T-cell (primary cell): ENCODE measurements at regions not wholly inside any gene's neighbourhood (a gene's known extent, or its start where the extent isn't known, plus 50 kb on each side); places are given as distances from the start of the nearest gene placed in this dataset.

Source experiments
- ATAC-seq, 4 experiments: fragments of 200-7000 bp in 3 of 4; fragments of 150-1000 bp in 1 of 4; cut with Tn5 transposase; replicated peaks in 1 of 4; 1 replicate in 3 of 4; 2 replicates in 1 of 4; pipeline ENCODE4 v1.10.0; 2021; ENCODE audit warnings: moderate library complexity in 3 of 4, mild to moderate bottlenecking in 2 of 4, moderate number of reproducible peaks in 1 of 4
- CTCF ChIA-PET, 2 donors: fragments of 300-600 bp; sonication (Branson Sonifier 250); formaldehyde crosslinking; loops; one replicate each; lab custom pipeline; 2022; ENCODE audit warnings: antibody characterized with exemption in 2 of 2; lab: Charles Lee
- POLR2A ChIA-PET, 2 donors: fragments of 300-600 bp; sonication (Branson Sonifier 250); formaldehyde crosslinking; loops; one replicate each; lab custom pipeline; 2022; ENCODE audit warnings: antibody characterized with exemption in 2 of 2; lab: Charles Lee
- DNase-seq, 35 experiments: peaks; one replicate each; pipeline versions ENCODE4 v3.0.0 to v3.0.0-alpha.2; 2013 to 2023
- H3K27ac ChIP-seq: one replicate; pipeline ENCODE4 v1.5.1; 2013; ENCODE audit warnings: low read length
- H3K27me3 ChIP-seq, 2 experiments: replicated peaks in 1 of 2; 1 replicate in 1 of 2; 2 replicates in 1 of 2; pipeline versions ENCODE4 v1.6.1 to v1.7.0; 2013; ENCODE audit warnings: low read length in 1 of 2, mixed read lengths in 1 of 2; ENCODE audit not compliant: control insufficient read depth in 2 of 2, insufficient read depth in 2 of 2; ENCODE audit errors: extremely low read depth in 1 of 2
- H3K36me3 ChIP-seq, 2 donors: 1 replicate in 1 of 2; 2 replicates in 1 of 2; pipeline versions ENCODE4 v1.6.1 to v1.7.0; 2013; ENCODE audit warnings: low read length in 1 of 2; ENCODE audit not compliant: control insufficient read depth in 2 of 2, insufficient read depth in 1 of 2; ENCODE audit errors: extremely low read depth in 1 of 2
- H3K4me1 ChIP-seq, 2 experiments: 1 replicate in 1 of 2; 2 replicates in 1 of 2; pipeline versions ENCODE4 v1.6.1 to v1.7.0; 2013; ENCODE audit warnings: low read length in 2 of 2, mixed read lengths in 1 of 2; ENCODE audit not compliant: insufficient read depth in 2 of 2, control insufficient read depth in 1 of 2; ENCODE audit errors: extremely low read depth in 1 of 2
- H3K4me3 ChIP-seq, 2 donors: 1 replicate in 1 of 2; 2 replicates in 1 of 2; pipeline versions ENCODE4 v1.5.1 to v1.7.0; 2013; ENCODE audit warnings: mild to moderate bottlenecking in 2 of 2, low read length in 1 of 2, moderate library complexity in 1 of 2; ENCODE audit not compliant: control insufficient read depth in 1 of 2; ENCODE audit errors: extremely low read depth in 1 of 2
- H3K9me3 ChIP-seq: 2 replicates; pipeline ENCODE4 v1.7.0; 2013
- H3K27ac Mint-ChIP-seq, 2 donors: one replicate each; pipeline ENCODE4 v1.8.0; 2020 to 2021; ENCODE audit warnings: mild to moderate bottlenecking in 2 of 2, mixed read lengths in 2 of 2
- H3K27me3 Mint-ChIP-seq, 2 donors: one replicate each; pipeline ENCODE4 v1.8.0; 2021 to 2022; ENCODE audit warnings: mixed read lengths in 2 of 2
- H3K36me3 Mint-ChIP-seq: one replicate; pipeline ENCODE4 v1.8.0; 2021; ENCODE audit warnings: mixed read lengths
- H3K4me1 Mint-ChIP-seq, 3 donors: one replicate each; pipeline ENCODE4 v1.8.0; 2020 to 2022; ENCODE audit warnings: mixed read lengths in 3 of 3, mild to moderate bottlenecking in 1 of 3
- H3K4me3 Mint-ChIP-seq, 3 donors: one replicate each; pipeline ENCODE4 v1.8.0; 2020 to 2022; ENCODE audit warnings: mild to moderate bottlenecking in 3 of 3, mixed read lengths in 3 of 3, moderate library complexity in 3 of 3
- H3K9me3 Mint-ChIP-seq, 3 donors: one replicate each; pipeline ENCODE4 v1.8.0; 2020 to 2022; ENCODE audit warnings: mixed read lengths in 3 of 3
- WGBS: methylation state at CpG from one replicate; pipeline ENCODE4 v1.1.5; 2013; ENCODE audit warnings: missing lambda C conversion rate; ENCODE audit not compliant: insufficient coverage; 5-methylcytosine and 5-hydroxymethylcytosine counted together

GRCh38 chr12:125360540-125360939 lies 295.3 kb downstream of the AACS start:
- DNase-seq (no peak), ATAC-seq (no peak)
- H3K4me3 ChIP-seq, result no peak overlapping the region
- no peaks in the 10 kb centered on the region for H3K36me3 ChIP-seq
- Mint-ChIP-seq H3K36me3 (no peaks in the 10 kb centered on the region), H3K27ac (no peak overlapping the region), H3K27me3 (peaks cover 0 to 10% of the 10 kb centered on the region in 2 donors), H3K4me1 (no peaks in the 10 kb centered on the region), H3K9me3 (no peaks in the 10 kb centered on the region), H3K4me3 (no peak overlapping the region)
- ChIA-PET POLR2A (no interaction called here), CTCF (no interaction called here)
- peaks cover 0 to 6% of the 10 kb centered on the region in 2 experiments for H3K27me3 ChIP-seq
- no peak overlapping the region for H3K27ac ChIP-seq
- WGBS, result 67% methylated on average over 1 of the region's 4 CpGs
- H3K4me1 ChIP-seq, result no peaks in the 10 kb centered on the region
- H3K9me3 ChIP-seq, result no peaks in the 10 kb centered on the region

DNA sequence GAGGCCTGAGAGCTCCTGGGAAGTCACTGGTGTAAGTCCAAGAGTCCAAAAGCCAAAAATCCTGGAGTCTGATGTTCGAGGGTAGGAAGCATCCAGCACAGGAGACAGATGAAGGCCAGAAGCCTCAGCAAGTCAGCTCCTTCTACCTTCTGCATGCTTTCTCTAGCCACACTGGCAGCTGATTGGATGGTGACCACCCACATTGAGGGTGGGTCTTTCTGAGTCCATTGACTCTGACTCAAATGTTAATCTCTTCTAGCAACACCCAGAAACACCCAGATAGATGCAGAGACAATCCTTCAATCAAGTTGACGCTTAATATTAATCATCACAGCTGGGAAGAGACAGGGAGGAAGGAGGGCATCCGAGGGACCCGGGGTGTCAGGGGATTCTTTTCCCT lies 305.8 kb downstream of the AACS start:
- no peak overlapping the region for H3K27ac ChIP-seq
- ChIA-PET CTCF (no interaction called here), POLR2A (no interaction called here)
- H3K27me3 Mint-ChIP-seq, result peaks cover 9 to 11% of the 10 kb centered on the region in 2 donors
- peaks cover 0 to 8% (median 0%) of the 10 kb centered on the region in 3 donors for H3K9me3 Mint-ChIP-seq
- WGBS, result 59% methylated on average over 2 of the region's 4 CpGs
- peaks cover 1 to 2% of the 10 kb centered on the region in 2 experiments for H3K27me3 ChIP-seq
- no peak overlapping the region for H3K4me3 Mint-ChIP-seq
- H3K4me1 ChIP-seq, result no peaks in the 10 kb centered on the region
- ATAC-seq, result no peak
- H3K27ac Mint-ChIP-seq, result no peak overlapping the region
- DNase-seq, result no peak
- H3K4me3 ChIP-seq, result no peak overlapping the region
- no peaks in the 10 kb centered on the region for H3K36me3 Mint-ChIP-seq
- H3K4me1 Mint-ChIP-seq, result no peaks in the 10 kb centered on the region
- no peaks in the 10 kb centered on the region for H3K36me3 ChIP-seq
- no peaks in the 10 kb centered on the region for H3K9me3 ChIP-seq

GRCh38 chr12:125372085-125372484 lies 306.9 kb downstream of the AACS start:
- H3K9me3 Mint-ChIP-seq, result peaks cover 0 to 8% (median 0%) of the 10 kb centered on the region in 3 donors
- ATAC-seq, result no peak

GRCh38 chr12:125373375-125373774 lies 308.1 kb downstream of the AACS start:
- H3K4me3 Mint-ChIP-seq, result no peak overlapping the region
- Histone ChIP-seq H3K4me3 (no peak overlapping the region), H3K27ac (no peak overlapping the region), H3K4me1 (no peaks in the 10 kb centered on the region), H3K36me3 (no peaks in the 10 kb centered on the region), H3K9me3 (no peaks in the 10 kb centered on the region), H3K27me3 (peaks cover 2 to 13% of the 10 kb centered on the region in 2 experiments)
- WGBS, result 68% methylated on average over 6 of the region's 6 CpGs
- H3K9me3 Mint-ChIP-seq, result peaks cover 0 to 8% (median 0%) of the 10 kb centered on the region in 3 donors
- H3K36me3 Mint-ChIP-seq, result no peaks in the 10 kb centered on the region
- H3K4me1 Mint-ChIP-seq, result no peaks in the 10 kb centered on the region
- H3K27me3 Mint-ChIP-seq, result peaks cover 16 to 17% of the 10 kb centered on the region in 2 donors
- DNase-seq (no peak), ATAC-seq (no peak)
- no peak overlapping the region for H3K27ac Mint-ChIP-seq
- ChIA-PET POLR2A (no interaction called here), CTCF (no interaction called here)

More at GRCh38 chr12:125372085-125372484, 306.9 kb downstream of the AACS start:
- Mint-ChIP-seq H3K27ac (no peak overlapping the region), H3K27me3 (peaks cover 9 to 13% of the 10 kb centered on the region in 2 donors), H3K4me1 (no peaks in the 10 kb centered on the region), H3K36me3 (no peaks in the 10 kb centered on the region), H3K4me3 (no peak overlapping the region)
- H3K9me3 ChIP-seq, result no peaks in the 10 kb centered on the region
- no peak for DNase-seq
- POLR2A ChIA-PET, result no interaction called here
- CTCF ChIA-PET, result no interaction called here
- no peak overlapping the region for H3K4me3 ChIP-seq
- no peak overlapping the region for H3K27ac ChIP-seq
- WGBS, result 67% methylated on average over 1 of the region's 4 CpGs
- H3K27me3 ChIP-seq, result peaks cover 2 to 12% of the 10 kb centered on the region in 2 experiments
- no peaks in the 10 kb centered on the region for H3K4me1 ChIP-seq
- H3K36me3 ChIP-seq, result no peaks in the 10 kb centered on the region

DNA sequence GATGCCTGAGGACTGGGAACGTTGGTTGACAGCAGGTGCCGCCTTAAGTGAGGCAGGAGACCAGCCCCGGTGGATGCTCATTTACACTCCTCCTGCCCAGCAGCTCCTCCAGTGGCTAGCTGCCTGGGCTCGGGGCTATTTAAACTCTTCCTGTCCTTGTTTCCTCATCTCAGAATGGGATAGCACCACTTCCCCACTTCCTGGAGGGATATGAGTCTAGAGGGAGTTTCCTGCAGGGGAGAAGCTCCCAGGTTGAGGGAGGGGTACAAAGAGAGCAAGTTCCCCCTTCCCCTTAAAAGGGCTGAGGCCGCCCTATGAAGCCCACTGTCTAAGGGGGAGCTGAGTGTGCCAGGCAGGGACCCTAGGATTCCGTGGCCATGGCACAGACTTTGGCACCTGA lies 311.2 kb downstream of the AACS start:
- ChIA-PET CTCF (no interaction called here), POLR2A (no interaction called here)
- Mint-ChIP-seq H3K9me3 (peaks cover 0 to 8% (median 0%) of the 10 kb centered on the region in 3 donors), H3K27me3 (peaks cover 9 to 14% of the 10 kb centered on the region in 2 donors), H3K4me3 (no peak overlapping the region), H3K4me1 (no peaks in the 10 kb centered on the region), H3K27ac (no peak overlapping the region), H3K36me3 (no peaks in the 10 kb centered on the region)
- Histone ChIP-seq H3K4me3 (no peak overlapping the region), H3K36me3 (no peaks in the 10 kb centered on the region), H3K9me3 (no peaks in the 10 kb centered on the region), H3K4me1 (no peaks in the 10 kb centered on the region), H3K27me3 (peaks cover 2 to 13% of the 10 kb centered on the region in 2 experiments), H3K27ac (no peak overlapping the region)
- 49% methylated on average over 4 of the region's 6 CpGs for WGBS
- DNase-seq (no peak), ATAC-seq (no peak)

- Histone ChIP-seq H3K9me3 (no peaks in the 10 kb centered on the region), H3K27ac (no peak overlapping the region), H3K36me3 (no peaks in the 10 kb centered on the region), H3K4me1 (no peaks in the 10 kb centered on the region), H3K4me3 (no peak overlapping the region), H3K27me3 (peaks cover 2 to 13% of the 10 kb centered on the region in 2 experiments)
- no peak overlapping the region for H3K27ac Mint-ChIP-seq
- DNase-seq (no peak), ATAC-seq (no peak)
- H3K27me3 Mint-ChIP-seq, result peaks cover 9 to 14% of the 10 kb centered on the region in 2 donors
- H3K9me3 Mint-ChIP-seq, result peaks cover 0 to 8% (median 0%) of the 10 kb centered on the region in 3 donors
- ChIA-PET CTCF (interaction anchor here in 1 of 2 donors (0.5 kb wide), 1 partner anchor 66 kb away, joined by 3 read pairs; no protein-coding TSS in a partner anchor), POLR2A (no interaction called here)
- no peaks in the 10 kb centered on the region for H3K4me1 Mint-ChIP-seq
- H3K4me3 Mint-ChIP-seq, result no peak overlapping the region
- no CpG with 5 or more reads among the region's 1 CpG for WGBS
- H3K36me3 Mint-ChIP-seq, result no peaks in the 10 kb centered on the region
Observed at GRCh38 chr12:125377093-125377492, 311.9 kb downstream of the AACS start.

GRCh38 chr12:125381373-125381772 lies 316.1 kb downstream of the AACS start:
- Histone ChIP-seq H3K4me1 (no peaks in the 10 kb centered on the region), H3K4me3 (no peak overlapping the region), H3K27ac (no peak overlapping the region), H3K36me3 (no peaks in the 10 kb centered on the region), H3K27me3 (peaks cover 0 to 8% of the 10 kb centered on the region in 2 experiments), H3K9me3 (no peaks in the 10 kb centered on the region)
- Mint-ChIP-seq H3K9me3 (peaks cover 0 to 10% (median 0%) of the 10 kb centered on the region in 3 donors), H3K4me3 (no peak overlapping the region), H3K36me3 (no peaks in the 10 kb centered on the region), H3K4me1 (no peaks in the 10 kb centered on the region), H3K27me3 (peaks cover 11 to 25% of the 10 kb centered on the region in 2 donors), H3K27ac (no peak overlapping the region)
- DNase-seq, result no peak
- CTCF ChIA-PET, result interaction anchor here in 1 of 2 donors (0.6 kb wide), 1 partner anchor 12 kb away, joined by 3 read pairs; no protein-coding TSS in a partner anchor
- POLR2A ChIA-PET, result no interaction called here
- WGBS, result 68% methylated on average over 4 of the region's 4 CpGs
- ATAC-seq, result no peak
